Gastrocnemius medialis (tissue), 4 donors: ENCODE measurements at regions not wholly inside any gene's neighbourhood (a gene's known extent, or its start where the extent isn't known, plus 50 kb on each side); places are given as distances from the start of the nearest gene placed in this dataset.

ENCODE experiments used
- ATAC-seq, 2 donors: fragments of 150-250 bp; one replicate each; pipeline ENCODE4 v1.9.1; 2016
- DNase-seq, 2 donors: peaks; one replicate each; pipeline ENCODE4 v3.0.0-alpha.2; 2019
- H3K27ac ChIP-seq, 4 donors: fragments of 200-600 bp; sonication (generic); 1 replicate in 1 of 4; 2 replicates in 3 of 4; pipeline ENCODE4 v1.5.1; 2016 to 2018; ENCODE audit warnings: mild to moderate bottlenecking in 2 of 4, moderate library complexity in 1 of 4
- H3K27me3 ChIP-seq, 3 donors: fragments of 200-600 bp; sonication (generic) in 2 of 3; 1 replicate in 1 of 3; 2 replicates in 2 of 3; pipeline versions ENCODE4 v1.5.1 to v1.6.0; 2016 to 2019; ENCODE audit warnings: mild to moderate bottlenecking in 1 of 3, moderate library complexity in 1 of 3
- H3K36me3 ChIP-seq, 2 donors: fragments of 200-600 bp; sonication (generic) in 1 of 2; one replicate each; pipeline ENCODE4 v1.5.1; 2017 to 2018
- H3K4me1 ChIP-seq, 2 donors: fragments of 200-600 bp; sonication (generic) in 1 of 2; one replicate each; pipeline ENCODE4 v1.5.1; 2016 to 2017; ENCODE audit warnings: mild to moderate bottlenecking in 2 of 2
- H3K4me3 ChIP-seq, 4 donors: fragments of 200-600 bp; sonication (generic) in 3 of 4; 1 replicate in 1 of 4; 2 replicates in 3 of 4; pipeline ENCODE4 v1.5.1; 2016 to 2019; ENCODE audit warnings: mild to moderate bottlenecking in 2 of 4
- H3K9me3 ChIP-seq, 3 donors: fragments of 200-600 bp; sonication (generic) in 2 of 3; 1 replicate in 1 of 3; 2 replicates in 2 of 3; pipeline ENCODE4 v1.5.1; 2016 to 2019
- POLR2A ChIP-seq, 2 donors: fragments of 450-650 bp; IDR thresholded peaks; one replicate each; pipeline ENCODE4 v1.6.1; 2017; ENCODE audit warnings: antibody characterized with exemption in 2 of 2, mild to moderate bottlenecking in 2 of 2, moderate library complexity in 2 of 2
- in situ Hi-C, 4 donors: fragments of 200-750 bp; cut with MboI; loops; one replicate each; pipeline versions ENCODE4 v1.15.0 to v1.8.0; 2017; ENCODE audit warnings: low sequenced_read_pairs in 4 of 4
- intact Hi-C: fragments of 100-400 bp; cut with DNase I; formaldehyde crosslinking; loops from one replicate; pipeline ENCODE4 v1.15.1; 2023; ENCODE audit warnings: low total_unique reads
- TF ChIP-seq, protein P1 (sequence below), 5 experiments: fragments of 450-650 bp in 3 of 5; fragments of 200-600 bp in 2 of 5; sonication (generic) in 2 of 5; IDR thresholded peaks in 4 of 5; conservative IDR thresholded peaks in 1 of 5; 1 replicate in 4 of 5; 2 replicates in 1 of 5; pipeline ENCODE4 v1.5.1; 2016 to 2019; ENCODE audit warnings: antibody characterized with exemption in 5 of 5, mild to moderate bottlenecking in 3 of 5, moderate library complexity in 3 of 5

DNA sequence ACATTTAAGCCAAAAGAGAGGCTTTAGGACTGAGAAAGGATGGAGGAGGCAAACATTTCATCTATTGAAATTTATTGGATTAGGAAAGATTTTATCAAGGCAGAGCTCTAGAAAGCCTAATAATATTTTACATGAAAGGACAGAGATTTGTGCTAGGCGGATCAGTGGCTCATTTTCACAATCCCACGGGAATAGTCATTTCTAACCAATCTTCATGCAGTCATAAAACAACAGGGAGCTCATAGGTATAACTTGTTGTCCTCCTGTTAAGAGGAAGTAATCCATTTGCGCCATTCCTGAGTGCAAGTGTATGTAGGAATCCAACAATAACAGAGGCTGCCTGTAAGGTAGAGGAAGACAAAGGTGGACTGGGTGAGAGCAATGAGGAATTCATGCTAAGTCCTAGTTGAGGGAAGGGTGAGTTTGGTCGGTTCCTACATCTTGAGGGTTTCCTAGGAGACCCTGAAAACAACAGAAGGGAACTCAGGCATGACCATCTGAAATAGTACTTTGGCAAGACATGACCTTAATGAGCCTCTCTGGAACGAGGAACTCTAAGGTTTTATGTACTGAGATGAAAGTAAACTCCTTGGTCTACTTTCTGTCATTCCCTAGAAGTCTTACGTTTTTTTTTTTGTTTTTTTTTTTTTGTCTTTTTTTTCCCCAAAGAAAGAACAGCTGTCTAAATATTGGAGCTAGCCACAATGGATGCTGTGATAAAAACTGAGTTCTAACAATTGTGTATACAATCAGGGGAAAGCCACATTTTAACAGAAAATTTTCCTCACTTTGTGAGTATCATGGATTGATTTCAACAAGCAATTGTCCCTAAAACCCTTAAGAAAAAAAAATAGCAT is 89.7 kb downstream of the GEMIN8 start:
- in situ Hi-C loops, result no loop called here
- Histone ChIP-seq H3K27ac (no peak overlapping the region), H3K36me3 (no peaks in the 10 kb centered on the region), H3K4me1 (peaks cover 0 to 5% of the 10 kb centered on the region in 2 donors), H3K4me3 (no peak overlapping the region), H3K27me3 (peaks cover 8 to 54% (median 38%) of the 10 kb centered on the region in 3 donors), H3K9me3 (no peaks in the 10 kb centered on the region)
- ATAC-seq, result no peak
- no peak for TF ChIP-seq POLR2A (IDR thresholded peaks at IDR 0.05)
- TF ChIP-seq, protein P1, sequence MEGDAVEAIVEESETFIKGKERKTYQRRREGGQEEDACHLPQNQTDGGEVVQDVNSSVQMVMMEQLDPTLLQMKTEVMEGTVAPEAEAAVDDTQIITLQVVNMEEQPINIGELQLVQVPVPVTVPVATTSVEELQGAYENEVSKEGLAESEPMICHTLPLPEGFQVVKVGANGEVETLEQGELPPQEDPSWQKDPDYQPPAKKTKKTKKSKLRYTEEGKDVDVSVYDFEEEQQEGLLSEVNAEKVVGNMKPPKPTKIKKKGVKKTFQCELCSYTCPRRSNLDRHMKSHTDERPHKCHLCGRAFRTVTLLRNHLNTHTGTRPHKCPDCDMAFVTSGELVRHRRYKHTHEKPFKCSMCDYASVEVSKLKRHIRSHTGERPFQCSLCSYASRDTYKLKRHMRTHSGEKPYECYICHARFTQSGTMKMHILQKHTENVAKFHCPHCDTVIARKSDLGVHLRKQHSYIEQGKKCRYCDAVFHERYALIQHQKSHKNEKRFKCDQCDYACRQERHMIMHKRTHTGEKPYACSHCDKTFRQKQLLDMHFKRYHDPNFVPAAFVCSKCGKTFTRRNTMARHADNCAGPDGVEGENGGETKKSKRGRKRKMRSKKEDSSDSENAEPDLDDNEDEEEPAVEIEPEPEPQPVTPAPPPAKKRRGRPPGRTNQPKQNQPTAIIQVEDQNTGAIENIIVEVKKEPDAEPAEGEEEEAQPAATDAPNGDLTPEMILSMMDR (IDR thresholded peaks at IDR 0.05 in 4 of 5, conservative IDR thresholded peaks at IDR 0.05 in 1 of 5), result no peak
- intact Hi-C loops, result no loop called here
- DNase-seq, result no peak

GRCh38 chrX:13938829-13939530 is 90.7 kb downstream of the GEMIN8 start:
- H3K36me3 ChIP-seq, result no peaks in the 10 kb centered on the region
- intact Hi-C loops (no loop called here), in situ Hi-C loops (no loop called here)
- DNase-seq (no peak), ATAC-seq (no peak)
- H3K27ac ChIP-seq, result no peak overlapping the region
- no peaks in the 10 kb centered on the region for H3K9me3 ChIP-seq
- H3K4me3 ChIP-seq, result peak overlapping the region in 2 of 4 donors; percentile 47 to 49
- H3K27me3 ChIP-seq, result peaks cover 8 to 54% (median 38%) of the 10 kb centered on the region in 3 donors
- H3K4me1 ChIP-seq, result peaks cover 0 to 5% of the 10 kb centered on the region in 2 donors
- TF ChIP-seq, protein P1 (IDR thresholded peaks at IDR 0.05 in 4 of 5, conservative IDR thresholded peaks at IDR 0.05 in 1 of 5), result no peak
- TF ChIP-seq POLR2A (IDR thresholded peaks at IDR 0.05), result no peak

GRCh38 chrX:13938051-13938828 is 91.5 kb downstream of the GEMIN8 start:
- no peak overlapping the region for H3K27ac ChIP-seq
- in situ Hi-C loops (no loop called here), intact Hi-C loops (no loop called here)
- peak overlapping the region; percentile 36 to 49 (median 44) for H3K4me3 ChIP-seq
- ATAC-seq, result no peak
- H3K36me3 ChIP-seq, result no peaks in the 10 kb centered on the region
- peaks cover 0 to 5% of the 10 kb centered on the region in 2 donors for H3K4me1 ChIP-seq
- peaks cover 8 to 54% (median 38%) of the 10 kb centered on the region in 3 donors for H3K27me3 ChIP-seq
- no peaks in the 10 kb centered on the region for H3K9me3 ChIP-seq
- no peak for TF ChIP-seq POLR2A (IDR thresholded peaks at IDR 0.05)
- TF ChIP-seq, protein P1 (IDR thresholded peaks at IDR 0.05 in 4 of 5, conservative IDR thresholded peaks at IDR 0.05 in 1 of 5), result no peak
- DNase-seq, result no peak

DNA sequence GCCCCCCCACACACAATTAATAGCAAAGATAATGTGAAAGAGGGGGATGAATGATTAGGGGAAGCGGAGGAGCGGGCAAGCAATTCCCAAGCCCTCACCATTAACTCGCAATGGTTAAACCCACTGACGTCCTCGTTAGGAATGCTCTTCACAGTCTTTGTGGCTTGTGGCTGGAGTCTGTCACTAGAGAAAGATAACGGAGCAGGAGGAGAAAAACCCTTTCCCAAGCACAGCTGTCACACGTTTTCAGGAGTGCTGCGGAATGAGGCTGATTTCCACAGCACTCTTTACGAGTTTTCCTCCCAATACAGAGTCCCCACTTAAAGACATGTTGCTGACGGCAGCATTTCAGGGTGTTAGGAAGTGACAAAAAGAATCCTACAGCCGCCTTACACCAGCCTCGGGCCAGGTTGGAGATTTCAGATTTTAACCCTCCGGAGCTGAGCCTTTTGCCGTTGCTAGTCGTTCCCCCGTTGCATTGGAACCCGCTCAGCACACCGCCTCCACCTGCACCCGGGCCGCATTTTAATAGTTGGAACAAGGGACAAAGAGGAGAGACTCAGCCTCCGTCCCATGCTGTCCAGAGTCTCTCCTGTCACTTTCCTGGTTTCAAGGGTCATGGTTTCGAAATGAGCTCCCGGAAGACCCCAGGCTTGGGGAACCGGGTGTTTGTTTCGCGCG is 92.2 kb downstream of the GEMIN8 start:
- in situ Hi-C loops (no loop called here), intact Hi-C loops (no loop called here)
- DNase-seq (no peak), ATAC-seq (no peak)
- H3K4me3 ChIP-seq, result peak overlapping the region; percentile 36 to 49 (median 44)
- H3K4me1 ChIP-seq, result peaks cover 0 to 5% of the 10 kb centered on the region in 2 donors
- H3K27me3 ChIP-seq, result peaks cover 8 to 54% (median 38%) of the 10 kb centered on the region in 3 donors
- no peaks in the 10 kb centered on the region for H3K9me3 ChIP-seq
- no peaks in the 10 kb centered on the region for H3K36me3 ChIP-seq
- TF ChIP-seq, protein P1 (IDR thresholded peaks at IDR 0.05 in 4 of 5, conservative IDR thresholded peaks at IDR 0.05 in 1 of 5), result no peak
- no peak for TF ChIP-seq POLR2A (IDR thresholded peaks at IDR 0.05)
- no peak overlapping the region for H3K27ac ChIP-seq
